ENCODE measurements at regions not wholly inside any gene's neighbourhood (a gene's known extent, or its start where the extent isn't known, plus 50 kb on each side); places are given as distances from the start of the nearest gene placed in this dataset.

DNA sequence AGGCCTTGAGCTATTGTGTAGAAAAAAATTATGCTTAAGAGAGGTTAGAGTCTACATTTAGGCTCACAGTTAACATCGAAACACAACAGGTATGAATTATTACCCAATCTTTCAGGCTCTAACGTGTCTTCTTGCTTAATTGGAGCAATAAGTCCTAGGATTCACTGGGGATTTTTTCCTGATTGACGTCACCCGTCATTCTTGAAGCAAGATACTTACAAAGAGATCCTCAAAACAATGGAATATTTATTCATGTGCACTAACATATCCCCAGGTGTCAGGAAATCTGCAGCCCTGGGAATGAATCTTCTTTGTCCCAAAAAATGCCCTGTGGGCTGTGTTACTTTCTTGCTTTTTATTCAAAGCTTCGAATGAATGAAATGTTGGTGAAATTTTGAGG, 413.5 kb downstream of the NFIB start:
- WGBS = 85% methylated on average over 5 of the region's 5 CpGs
- Histone ChIP-seq H3K9me3 (ENCODE audit: control insufficient read depth in 2 of 2, insufficient read depth in 1 of 2, low read length in 1 of 2) (no peaks in the 10 kb centered on the region), H3K27ac (ENCODE audit: low read depth in 1 of 2, low read length in 1 of 2) (peak overlapping the region in 1 of 2 donors; percentile 49), H3K4me3 (ENCODE audit: low read length in 2 of 2) (no peak overlapping the region), H3K4me1 (ENCODE audit: control insufficient read depth in 2 of 2, insufficient read depth in 2 of 2, low read length in 2 of 2) (no peaks in the 10 kb centered on the region), H3K36me3 (ENCODE audit: control insufficient read depth in 2 of 2, insufficient read depth in 2 of 2, low read length in 1 of 2) (no peaks in the 10 kb centered on the region), H3K27me3 (ENCODE audit: control insufficient read depth in 2 of 2, insufficient read depth in 1 of 2, low read length in 1 of 2) (no peaks in the 10 kb centered on the region)
- peak in 3 of 9 donors; percentile 2 to 23 (median 6) for DNase-seq (ENCODE audit: low read depth in 6 of 9, low spot score in 9 of 9)

DNA sequence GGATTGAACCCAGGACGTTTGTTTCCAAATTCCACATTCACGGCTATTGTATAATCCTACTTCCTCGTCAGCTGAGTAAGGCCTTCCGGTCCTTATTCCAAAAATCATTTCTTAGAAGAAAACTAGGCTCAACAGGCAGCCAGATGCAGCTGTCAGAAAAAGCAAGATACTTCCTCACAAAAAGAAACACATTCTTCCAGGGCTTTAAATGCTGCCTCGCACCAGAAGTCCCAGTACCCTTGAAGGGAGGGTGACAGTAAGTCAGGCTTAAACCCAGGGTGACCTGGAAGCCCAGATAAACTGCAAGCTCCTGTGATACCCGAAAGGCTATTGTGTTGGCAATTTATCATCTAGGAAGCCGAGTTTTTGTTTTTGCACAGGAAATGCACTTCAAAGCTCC, 414.0 kb downstream of the NFIB start:
- Histone ChIP-seq H3K36me3 (ENCODE audit: control insufficient read depth in 2 of 2, insufficient read depth in 2 of 2, low read length in 1 of 2) (no peaks in the 10 kb centered on the region), H3K27ac (ENCODE audit: low read depth in 1 of 2, low read length in 1 of 2) (peak overlapping the region; percentile 8 to 71), H3K27me3 (ENCODE audit: control insufficient read depth in 2 of 2, insufficient read depth in 1 of 2, low read length in 1 of 2) (no peaks in the 10 kb centered on the region), H3K4me1 (ENCODE audit: control insufficient read depth in 2 of 2, insufficient read depth in 2 of 2, low read length in 2 of 2) (no peaks in the 10 kb centered on the region), H3K9me3 (ENCODE audit: control insufficient read depth in 2 of 2, insufficient read depth in 1 of 2, low read length in 1 of 2) (no peaks in the 10 kb centered on the region), H3K4me3 (ENCODE audit: low read length in 2 of 2) (no peak overlapping the region)
- no peak for DNase-seq (ENCODE audit: low read depth in 6 of 9, low spot score in 9 of 9)
- WGBS = 70% methylated on average over 7 of the region's 7 CpGs

DNA sequence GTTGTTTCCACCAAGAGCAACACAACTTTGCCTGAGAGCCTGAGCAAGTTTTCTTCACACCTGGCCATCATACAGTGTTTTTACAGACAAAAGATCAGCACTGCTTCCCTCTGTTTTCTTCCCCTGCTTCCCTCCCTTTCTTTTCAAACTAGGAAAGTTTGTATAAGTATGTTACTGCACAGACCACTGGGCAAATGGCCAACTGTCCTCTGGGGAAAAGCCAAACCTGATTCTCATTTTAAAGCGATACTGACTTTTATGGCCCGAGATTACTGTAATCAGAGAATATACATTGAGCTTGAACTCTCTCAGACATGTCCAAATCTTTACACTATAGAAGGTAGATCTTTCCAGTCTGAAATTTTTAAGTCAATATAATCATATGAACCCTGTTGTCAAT, 415.0 kb downstream of the NFIB start:
- H3K27me3 ChIP-seq (ENCODE audit: control insufficient read depth in 2 of 2, insufficient read depth in 1 of 2, low read length in 1 of 2) = no peaks in the 10 kb centered on the region
- H3K9me3 ChIP-seq (ENCODE audit: control insufficient read depth in 2 of 2, insufficient read depth in 1 of 2, low read length in 1 of 2) = no peaks in the 10 kb centered on the region
- H3K27ac ChIP-seq (ENCODE audit: low read depth in 1 of 2, low read length in 1 of 2) = no peak overlapping the region
- 46% methylated on average over 2 of the region's 2 CpGs for WGBS
- peak in 1 of 9 donors; percentile 4 for DNase-seq (ENCODE audit: low read depth in 6 of 9, low spot score in 9 of 9)
- H3K4me1 ChIP-seq (ENCODE audit: control insufficient read depth in 2 of 2, insufficient read depth in 2 of 2, low read length in 2 of 2) = no peaks in the 10 kb centered on the region
- no peak overlapping the region for H3K4me3 ChIP-seq (ENCODE audit: low read length in 2 of 2)
- no peaks in the 10 kb centered on the region for H3K36me3 ChIP-seq (ENCODE audit: control insufficient read depth in 2 of 2, insufficient read depth in 2 of 2, low read length in 1 of 2)

DNA sequence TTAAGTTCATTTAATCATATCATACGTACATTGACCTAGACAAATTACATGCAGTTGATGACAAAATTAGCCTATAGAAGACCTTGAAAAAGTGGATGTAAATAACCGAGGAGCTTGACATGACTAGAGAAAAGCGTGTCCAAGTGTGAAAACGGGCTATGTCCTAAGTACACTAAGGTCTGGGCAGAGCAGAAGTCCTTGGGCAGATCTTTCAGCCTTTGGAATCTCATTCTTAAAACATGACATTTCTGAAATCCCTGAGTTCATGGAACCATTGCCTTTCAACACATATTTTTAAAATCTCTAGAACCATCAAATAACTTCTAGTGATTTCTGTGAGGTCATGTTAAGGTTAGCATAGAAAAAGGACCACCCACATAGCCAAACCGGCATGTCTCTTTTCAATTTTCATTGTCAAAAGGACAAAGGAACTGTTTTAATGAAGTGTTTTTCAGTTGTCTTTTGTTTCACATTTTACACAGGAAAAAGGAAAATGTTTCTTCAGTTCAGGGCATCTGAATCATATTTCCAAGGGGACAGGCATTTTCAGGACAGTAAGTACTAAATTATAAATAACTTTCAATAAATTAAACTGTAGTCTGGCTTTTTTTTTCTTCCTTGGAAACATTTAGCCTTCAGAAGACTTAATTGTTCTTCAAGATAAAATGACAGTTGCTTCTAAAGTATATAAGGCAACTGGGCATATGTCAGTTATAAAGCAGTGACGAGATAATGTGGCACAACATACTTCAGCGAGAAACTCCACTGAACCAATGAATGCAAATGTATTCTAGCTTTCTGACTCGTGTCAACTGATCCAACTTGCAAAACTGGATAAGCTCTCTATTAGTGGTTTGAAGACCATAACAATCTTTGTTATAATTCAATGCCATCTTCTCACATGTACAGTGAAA, 416.8 kb downstream of the NFIB start:
- Histone ChIP-seq H3K27me3 (ENCODE audit: control insufficient read depth in 2 of 2, insufficient read depth in 1 of 2, low read length in 1 of 2) (no peaks in the 10 kb centered on the region), H3K36me3 (ENCODE audit: control insufficient read depth in 2 of 2, insufficient read depth in 2 of 2, low read length in 1 of 2) (no peaks in the 10 kb centered on the region), H3K4me3 (ENCODE audit: low read length in 2 of 2) (no peak overlapping the region), H3K4me1 (ENCODE audit: control insufficient read depth in 2 of 2, insufficient read depth in 2 of 2, low read length in 2 of 2) (no peaks in the 10 kb centered on the region), H3K27ac (ENCODE audit: low read depth in 1 of 2, low read length in 1 of 2) (no peak overlapping the region), H3K9me3 (ENCODE audit: control insufficient read depth in 2 of 2, insufficient read depth in 1 of 2, low read length in 1 of 2) (no peaks in the 10 kb centered on the region)
- no peak for DNase-seq (ENCODE audit: low read depth in 6 of 9, low spot score in 9 of 9)
- 90% methylated on average over 8 of the region's 8 CpGs for whole genome bisulfite sequencing

DNA sequence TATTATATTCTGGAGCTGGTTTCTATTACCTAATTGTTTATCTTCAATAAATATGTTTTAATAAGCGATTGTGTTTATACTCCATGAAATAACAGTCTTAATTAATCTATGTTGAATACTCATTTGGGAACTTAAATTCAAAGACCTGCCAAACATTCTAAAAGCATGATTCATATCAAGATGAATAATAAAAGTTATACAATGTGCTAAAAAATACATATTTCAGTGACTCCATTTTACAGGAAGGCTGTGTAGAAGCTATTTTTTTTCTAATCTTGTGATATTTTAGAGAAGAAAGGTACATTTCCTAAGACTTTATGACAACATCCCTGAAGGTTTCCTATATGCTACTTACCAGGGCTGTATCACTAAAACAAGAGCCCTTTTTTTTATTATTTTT, 417.9 kb downstream of the NFIB start:
- no peak overlapping the region for H3K27ac ChIP-seq (ENCODE audit: low read depth in 1 of 2, low read length in 1 of 2)
- H3K4me1 ChIP-seq (ENCODE audit: control insufficient read depth in 2 of 2, insufficient read depth in 2 of 2, low read length in 2 of 2) = no peaks in the 10 kb centered on the region
- H3K4me3 ChIP-seq (ENCODE audit: low read length in 2 of 2) = no peak overlapping the region
- H3K9me3 ChIP-seq (ENCODE audit: control insufficient read depth in 2 of 2, insufficient read depth in 1 of 2, low read length in 1 of 2) = no peaks in the 10 kb centered on the region
- H3K27me3 ChIP-seq (ENCODE audit: control insufficient read depth in 2 of 2, insufficient read depth in 1 of 2, low read length in 1 of 2) = no peaks in the 10 kb centered on the region
- no peak for DNase-seq (ENCODE audit: low read depth in 6 of 9, low spot score in 9 of 9)
- 94% methylated on average over 1 of the region's 1 CpG for WGBS
- H3K36me3 ChIP-seq (ENCODE audit: control insufficient read depth in 2 of 2, insufficient read depth in 2 of 2, low read length in 1 of 2) = no peaks in the 10 kb centered on the region

DNA sequence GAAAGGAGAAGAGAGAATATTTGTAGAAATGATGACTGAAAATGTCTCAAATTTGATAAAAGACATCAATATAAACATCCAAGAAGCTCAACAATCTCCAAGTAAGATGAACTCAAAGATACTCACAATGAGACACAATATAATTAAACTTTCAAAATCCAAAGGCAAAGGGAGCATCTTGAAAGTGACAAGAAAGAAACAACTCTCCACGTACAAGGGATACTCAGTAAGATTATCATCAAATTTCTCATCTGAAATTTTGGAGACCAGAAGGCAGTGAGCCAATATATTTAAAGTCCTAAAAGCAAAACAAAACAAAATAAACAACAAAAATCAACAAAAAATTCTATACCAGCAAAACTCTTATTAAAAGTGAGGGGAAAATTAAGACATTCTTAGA, 428.7 kb downstream of the NFIB start:
- Histone ChIP-seq H3K27ac (ENCODE audit: low read depth in 1 of 2, low read length in 1 of 2) (no peak overlapping the region), H3K9me3 (ENCODE audit: control insufficient read depth in 2 of 2, insufficient read depth in 1 of 2, low read length in 1 of 2) (no peaks in the 10 kb centered on the region), H3K4me3 (ENCODE audit: low read length in 2 of 2) (no peak overlapping the region), H3K36me3 (ENCODE audit: control insufficient read depth in 2 of 2, insufficient read depth in 2 of 2, low read length in 1 of 2) (no peaks in the 10 kb centered on the region), H3K27me3 (ENCODE audit: control insufficient read depth in 2 of 2, insufficient read depth in 1 of 2, low read length in 1 of 2) (no peaks in the 10 kb centered on the region), H3K4me1 (ENCODE audit: control insufficient read depth in 2 of 2, insufficient read depth in 2 of 2, low read length in 2 of 2) (no peaks in the 10 kb centered on the region)
- 92% methylated on average over 1 of the region's 1 CpG for WGBS
- DNase-seq (ENCODE audit: low read depth in 6 of 9, low spot score in 9 of 9) = no peak

DNA sequence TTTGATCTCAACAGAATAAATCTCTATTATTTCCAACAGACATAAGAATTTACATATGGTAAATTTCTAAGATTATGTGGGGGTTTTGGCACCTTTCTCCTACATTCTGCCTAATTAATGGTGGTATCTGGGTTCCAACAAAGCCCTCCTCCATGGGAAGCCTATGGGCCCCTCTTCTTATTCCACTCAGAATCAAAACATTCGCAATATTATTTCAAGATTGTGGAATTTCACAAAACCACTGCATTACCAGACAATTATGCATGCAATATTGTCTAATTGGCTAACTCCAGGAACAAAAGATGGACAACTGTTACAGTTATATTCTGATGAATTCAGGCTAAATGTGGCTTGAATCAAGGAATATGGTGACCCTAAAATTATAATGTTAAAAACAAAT, 434.0 kb downstream of the NFIB start:
- Histone ChIP-seq H3K4me1 (ENCODE audit: control insufficient read depth in 2 of 2, insufficient read depth in 2 of 2, low read length in 2 of 2) (no peaks in the 10 kb centered on the region), H3K27me3 (ENCODE audit: control insufficient read depth in 2 of 2, insufficient read depth in 1 of 2, low read length in 1 of 2) (no peaks in the 10 kb centered on the region), H3K27ac (ENCODE audit: low read depth in 1 of 2, low read length in 1 of 2) (no peak overlapping the region), H3K36me3 (ENCODE audit: control insufficient read depth in 2 of 2, insufficient read depth in 2 of 2, low read length in 1 of 2) (no peaks in the 10 kb centered on the region), H3K4me3 (ENCODE audit: low read length in 2 of 2) (no peak overlapping the region), H3K9me3 (ENCODE audit: control insufficient read depth in 2 of 2, insufficient read depth in 1 of 2, low read length in 1 of 2) (peaks cover 0 to 8% of the 10 kb centered on the region in 2 donors)
- 89% methylated on average over 1 of the region's 1 CpG for WGBS
- DNase-seq (ENCODE audit: low read depth in 6 of 9, low spot score in 9 of 9) = no peak

DNA sequence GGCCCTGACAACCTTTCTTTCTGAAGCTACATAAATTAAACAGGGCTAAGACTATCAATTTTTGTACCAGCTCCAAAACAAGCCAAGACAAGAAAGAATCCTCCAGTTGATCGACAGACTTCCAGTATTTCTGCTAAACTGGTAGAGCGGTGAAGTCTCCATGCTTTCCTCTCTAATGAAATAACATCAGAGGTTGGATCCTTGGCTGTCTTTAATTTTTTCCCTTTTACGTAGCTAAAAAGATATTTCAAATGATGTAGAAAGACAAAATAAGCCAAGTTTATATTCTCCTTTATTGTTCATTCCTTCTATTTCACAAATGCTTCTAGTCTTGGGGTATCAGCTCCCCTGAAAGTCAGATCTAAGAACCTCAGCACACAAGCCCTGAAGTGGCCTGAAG, 434.9 kb downstream of the NFIB start:
- Histone ChIP-seq H3K4me1 (ENCODE audit: control insufficient read depth in 2 of 2, insufficient read depth in 2 of 2, low read length in 2 of 2) (no peaks in the 10 kb centered on the region), H3K9me3 (ENCODE audit: control insufficient read depth in 2 of 2, insufficient read depth in 1 of 2, low read length in 1 of 2) (peaks cover 0 to 9% of the 10 kb centered on the region in 2 donors), H3K27ac (ENCODE audit: low read depth in 1 of 2, low read length in 1 of 2) (no peak overlapping the region), H3K27me3 (ENCODE audit: control insufficient read depth in 2 of 2, insufficient read depth in 1 of 2, low read length in 1 of 2) (no peaks in the 10 kb centered on the region), H3K36me3 (ENCODE audit: control insufficient read depth in 2 of 2, insufficient read depth in 2 of 2, low read length in 1 of 2) (no peaks in the 10 kb centered on the region), H3K4me3 (ENCODE audit: low read length in 2 of 2) (no peak overlapping the region)
- WGBS = 93% methylated on average over 3 of the region's 3 CpGs
- DNase-seq (ENCODE audit: low read depth in 6 of 9, low spot score in 9 of 9) = no peak

DNA sequence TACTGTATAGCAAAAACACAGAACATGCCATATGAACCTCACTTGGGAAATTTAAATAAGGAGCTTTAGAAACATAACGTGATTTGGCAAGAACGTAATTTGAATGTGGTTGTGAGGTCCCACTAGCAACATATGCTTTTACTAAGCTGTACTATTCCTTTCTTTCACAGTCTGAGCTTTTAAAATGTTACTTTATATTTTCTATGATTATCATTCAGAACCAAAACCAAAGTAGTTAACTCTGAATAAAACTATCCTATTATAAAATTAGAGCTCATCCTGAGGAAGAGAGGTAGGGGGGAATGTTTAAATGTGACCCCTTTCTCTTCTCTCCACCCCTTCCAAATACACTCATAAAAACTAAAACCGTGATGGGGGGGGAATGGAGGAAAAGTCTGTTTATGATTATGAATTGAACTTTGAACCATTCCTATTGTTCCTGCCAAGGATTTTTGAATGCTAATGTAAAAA, 435.7 kb downstream of the NFIB start:
- Histone ChIP-seq H3K27ac (ENCODE audit: low read depth in 1 of 2, low read length in 1 of 2) (no peak overlapping the region), H3K9me3 (ENCODE audit: control insufficient read depth in 2 of 2, insufficient read depth in 1 of 2, low read length in 1 of 2) (peaks cover 0 to 9% of the 10 kb centered on the region in 2 donors), H3K4me1 (ENCODE audit: control insufficient read depth in 2 of 2, insufficient read depth in 2 of 2, low read length in 2 of 2) (no peaks in the 10 kb centered on the region), H3K4me3 (ENCODE audit: low read length in 2 of 2) (no peak overlapping the region), H3K27me3 (ENCODE audit: control insufficient read depth in 2 of 2, insufficient read depth in 1 of 2, low read length in 1 of 2) (no peaks in the 10 kb centered on the region), H3K36me3 (ENCODE audit: control insufficient read depth in 2 of 2, insufficient read depth in 2 of 2, low read length in 1 of 2) (no peaks in the 10 kb centered on the region)
- DNase-seq (ENCODE audit: low read depth in 6 of 9, low spot score in 9 of 9) = no peak
- WGBS = 88% methylated on average over 3 of the region's 3 CpGs
